ENCODE measurements at regions not wholly inside any gene's neighbourhood (a gene's known extent, or its start where the extent isn't known, plus 50 kb on each side); places are given as distances from the start of the nearest gene placed in this dataset.

GRCh38 chr15:96272427-96272826, 58.1 kb upstream of the NR2F2 start:
- Histone ChIP-seq H3K9ac (ENCODE audit: low read length) (no peak overlapping the region), H3K27me3 (ENCODE audit: insufficient read depth, low read length) (no peaks in the 10 kb centered on the region), H3K9me3 (ENCODE audit: low read length) (no peaks in the 10 kb centered on the region), H2AFZ (ENCODE audit: low read length) (no peak overlapping the region), H3F3A (ENCODE audit: insufficient read depth, low read length) (no peaks in the 10 kb centered on the region), H3K4me1 (ENCODE audit: insufficient read depth, low read length, severe bottlenecking) (no peaks in the 10 kb centered on the region), H3K36me3 (ENCODE audit: insufficient read depth, low read length) (no peaks in the 10 kb centered on the region), H3K79me2 (ENCODE audit: insufficient read depth, low read length) (no peaks in the 10 kb centered on the region), H4K20me1 (ENCODE audit: insufficient read depth, low read length) (no peaks in the 10 kb centered on the region), H3K4me3 (ENCODE audit: low read depth, low read length, poor library complexity, severe bottlenecking) (no peak overlapping the region), H3K27ac (ENCODE audit: low read depth, low read length, poor library complexity, severe bottlenecking) (no peak overlapping the region), H3K9me2 (ENCODE audit: low read depth, low read length) (no peaks in the 10 kb centered on the region), H3K4me2 (ENCODE audit: low read length) (no peak overlapping the region)
- TF ChIP-seq EZH2 (IDR thresholded peaks at IDR 0.05; ENCODE audit: borderline replicate concordance, low read length) = no peak
- TF ChIP-seq CTCF (IDR thresholded peaks at IDR 0.05; ENCODE audit: low read length) = no peak

- Histone ChIP-seq H3K4me1 (ENCODE audit: insufficient read depth, low read length, severe bottlenecking) (no peaks in the 10 kb centered on the region), H3K27me3 (ENCODE audit: insufficient read depth, low read length) (no peaks in the 10 kb centered on the region), H3K9me3 (ENCODE audit: low read length) (no peaks in the 10 kb centered on the region), H3K27ac (ENCODE audit: low read depth, low read length, poor library complexity, severe bottlenecking) (no peak overlapping the region), H2AFZ (ENCODE audit: low read length) (no peak overlapping the region), H3K9me2 (ENCODE audit: low read depth, low read length) (no peaks in the 10 kb centered on the region), H4K20me1 (ENCODE audit: insufficient read depth, low read length) (no peaks in the 10 kb centered on the region), H3F3A (ENCODE audit: insufficient read depth, low read length) (no peaks in the 10 kb centered on the region), H3K4me2 (ENCODE audit: low read length) (no peak overlapping the region), H3K4me3 (ENCODE audit: low read depth, low read length, poor library complexity, severe bottlenecking) (no peak overlapping the region), H3K79me2 (ENCODE audit: insufficient read depth, low read length) (no peaks in the 10 kb centered on the region), H3K36me3 (ENCODE audit: insufficient read depth, low read length) (no peaks in the 10 kb centered on the region), H3K9ac (ENCODE audit: low read length) (no peak overlapping the region)
- TF ChIP-seq EZH2 (IDR thresholded peaks at IDR 0.05; ENCODE audit: borderline replicate concordance, low read length) (no peak), CTCF (IDR thresholded peaks at IDR 0.05; ENCODE audit: low read length) (no peak)
Observed at GRCh38 chr15:96273317-96274086, 57.0 kb upstream of the NR2F2 start.

- Histone ChIP-seq H2AFZ (ENCODE audit: low read length) (no peak overlapping the region), H3K9me3 (ENCODE audit: low read length) (no peaks in the 10 kb centered on the region), H3K9me2 (ENCODE audit: low read depth, low read length) (no peaks in the 10 kb centered on the region), H3K4me3 (ENCODE audit: low read depth, low read length, poor library complexity, severe bottlenecking) (no peak overlapping the region), H3F3A (ENCODE audit: insufficient read depth, low read length) (no peaks in the 10 kb centered on the region), H3K9ac (ENCODE audit: low read length) (no peak overlapping the region), H3K4me1 (ENCODE audit: insufficient read depth, low read length, severe bottlenecking) (no peaks in the 10 kb centered on the region), H3K79me2 (ENCODE audit: insufficient read depth, low read length) (no peaks in the 10 kb centered on the region), H3K27ac (ENCODE audit: low read depth, low read length, poor library complexity, severe bottlenecking) (no peak overlapping the region), H3K4me2 (ENCODE audit: low read length) (no peak overlapping the region), H4K20me1 (ENCODE audit: insufficient read depth, low read length) (no peaks in the 10 kb centered on the region), H3K27me3 (ENCODE audit: insufficient read depth, low read length) (no peaks in the 10 kb centered on the region), H3K36me3 (ENCODE audit: insufficient read depth, low read length) (no peaks in the 10 kb centered on the region)
- TF ChIP-seq EZH2 (IDR thresholded peaks at IDR 0.05; ENCODE audit: borderline replicate concordance, low read length) = no peak
- TF ChIP-seq CTCF (IDR thresholded peaks at IDR 0.05; ENCODE audit: low read length) = no peak
Observed at GRCh38 chr15:96274087-96274440, 56.4 kb upstream of the NR2F2 start.
